OCI-LY7 (cell line): ENCODE measurements at regions not wholly inside any gene's neighbourhood (a gene's known extent, or its start where the extent isn't known, plus 50 kb on each side); places are given as distances from the start of the nearest gene placed in this dataset.

ENCODE experiments used
- BruUV-seq: library from RNA; stranded (reverse); fragments of 400-500 nt; replicated peaks from 2 replicates; lab custom pipeline; 2021; lab: Mats Ljungman, UMichigan
- CTCF ChIA-PET: fragments of 300-600 bp; sonication (Branson Sonifier 250); formaldehyde crosslinking; loops from one replicate; lab custom pipeline; 2022; ENCODE audit warnings: antibody characterized with exemption; ENCODE audit not compliant: unreplicated experiment; lab: Charles Lee
- POLR2A ChIA-PET: fragments of 300-600 bp; sonication (Branson Sonifier 250); formaldehyde crosslinking; loops from one replicate; lab custom pipeline; 2022; ENCODE audit warnings: antibody characterized with exemption; lab: Charles Lee
- DNase-seq: peaks from one replicate; pipeline ENCODE4 v3.0.0-alpha.2; 2015; ENCODE audit warnings: low spot score
- H2AFZ ChIP-seq: fragments of 200-600 bp; sonication (generic), shearing (Covaris generic); 2 replicates; pipeline ENCODE4 v1.6.1; 2014; ENCODE audit warnings: mild to moderate bottlenecking, antibody characterized with exemption, low read length, moderate library complexity
- H3K27ac ChIP-seq: fragments of 200-600 bp; sonication (generic); 2 replicates; pipeline ENCODE4 v1.5.1; 2014; ENCODE audit warnings: mixed run types, low read depth, mild to moderate bottlenecking, moderate library complexity, low read length, inconsistent platforms; ENCODE audit not compliant: poor library complexity, severe bottlenecking
- H3K36me3 ChIP-seq: fragments of 200-600 bp; sonication (generic); 2 replicates; pipeline ENCODE4 v1.6.1; 2014; ENCODE audit warnings: mild to moderate bottlenecking, antibody characterized with exemption, low read length, moderate library complexity, mixed read lengths; ENCODE audit not compliant: insufficient read depth
- H3K4me1 ChIP-seq: fragments of 200-600 bp; sonication (generic); 2 replicates; pipeline ENCODE4 v1.5.1; 2014; ENCODE audit warnings: mild to moderate bottlenecking, low read length; ENCODE audit not compliant: insufficient read depth, poor library complexity, severe bottlenecking
- H3K4me2 ChIP-seq: fragments of 200-600 bp; sonication (generic); 2 replicates; pipeline ENCODE4 v1.6.1; 2014; ENCODE audit warnings: mild to moderate bottlenecking, low read length
- H3K4me3 ChIP-seq: fragments of 200-600 bp; sonication (generic); 2 replicates; pipeline ENCODE4 v1.5.1; 2014; ENCODE audit warnings: mild to moderate bottlenecking, low read depth, low read length; ENCODE audit not compliant: poor library complexity, severe bottlenecking
- H3K79me2 ChIP-seq: fragments of 200-600 bp; sonication (generic); 2 replicates; pipeline ENCODE4 v1.6.1; 2016; ENCODE audit warnings: low read depth, mild to moderate bottlenecking, low read length, moderate library complexity, mixed read lengths; ENCODE audit not compliant: insufficient read depth
- H3K9me2 ChIP-seq: fragments of 200-600 bp; sonication (generic); 2 replicates; pipeline ENCODE4 v1.6.1; 2016; ENCODE audit warnings: mild to moderate bottlenecking, low read length, mixed read lengths; ENCODE audit not compliant: insufficient read depth
- H3K9me3 ChIP-seq: fragments of 200-600 bp; sonication (generic); 2 replicates; pipeline ENCODE4 v1.6.1; 2014; ENCODE audit warnings: mild to moderate bottlenecking, mixed run types, low read length, mixed read lengths
- H4K20me1 ChIP-seq: fragments of 200-600 bp; sonication (generic); 2 replicates; pipeline ENCODE4 v1.6.1; 2014; ENCODE audit warnings: mild to moderate bottlenecking, antibody characterized with exemption, low read length, moderate library complexity, mixed read lengths; ENCODE audit not compliant: insufficient read depth
- EZH2phosphoT487 ChIP-seq: fragments of 200-600 bp; sonication (generic); IDR thresholded peaks from 2 replicates; pipeline ENCODE4 v1.6.1; 2018; ENCODE audit warnings: low read depth, borderline replicate concordance, mild to moderate bottlenecking, mixed run types, antibody characterized with exemption, low read length, moderate library complexity, mixed read lengths
- intact Hi-C: fragments of 100-400 bp; cut with micrococcal nuclease; formaldehyde crosslinking; loops from one replicate; pipeline ENCODE4 v1.10.0; 2022; ENCODE audit not compliant: unreplicated experiment
- TF ChIP-seq, protein P1 (sequence below): fragments of 200-600 bp; sonication (generic); conservative IDR thresholded peaks from 2 replicates; pipeline ENCODE4 v1.5.1; 2014; ENCODE audit warnings: mild to moderate bottlenecking, antibody characterized with exemption, low read length, moderate library complexity, mixed read lengths

DNA sequence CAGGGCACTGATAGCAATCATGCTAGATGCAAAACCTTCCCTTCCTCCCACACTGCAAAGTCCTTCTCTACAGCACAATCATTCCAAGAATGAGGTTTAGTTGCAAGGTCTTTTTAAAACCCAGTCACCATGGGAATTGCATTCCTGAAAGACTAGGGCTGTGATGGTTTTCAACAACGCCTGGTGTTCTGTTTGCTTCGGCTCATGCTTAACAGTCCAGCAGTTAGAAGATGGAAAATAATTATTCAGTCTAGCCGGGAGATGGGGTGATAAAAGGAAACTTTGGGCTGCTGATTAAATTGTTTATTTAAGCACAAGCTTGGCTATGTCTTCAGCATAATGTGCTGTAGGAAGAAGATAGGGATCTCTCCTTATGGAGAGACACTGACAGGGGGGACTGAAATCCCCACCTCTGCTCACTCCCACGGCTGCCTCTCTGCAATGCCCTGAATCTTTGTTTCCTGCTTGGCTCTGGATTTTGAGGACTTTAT, 211.4 kb downstream of the MID1IP1 start:
- ChIA-PET POLR2A (no interaction called here), CTCF (no interaction called here)
- Histone ChIP-seq H3K4me2 (no peak overlapping the region), H3K4me3 (no peak overlapping the region), H3K36me3 (no peaks in the 10 kb centered on the region), H3K4me1 (no peaks in the 10 kb centered on the region), H3K27ac (no peak overlapping the region), H3K9me3 (no peaks in the 10 kb centered on the region), H3K79me2 (no peaks in the 10 kb centered on the region), H3K9me2 (no peaks in the 10 kb centered on the region), H2AFZ (no peak overlapping the region), H4K20me1 (no peaks in the 10 kb centered on the region)
- TF ChIP-seq EZH2phosphoT487: no peak
- TF ChIP-seq, protein P1, sequence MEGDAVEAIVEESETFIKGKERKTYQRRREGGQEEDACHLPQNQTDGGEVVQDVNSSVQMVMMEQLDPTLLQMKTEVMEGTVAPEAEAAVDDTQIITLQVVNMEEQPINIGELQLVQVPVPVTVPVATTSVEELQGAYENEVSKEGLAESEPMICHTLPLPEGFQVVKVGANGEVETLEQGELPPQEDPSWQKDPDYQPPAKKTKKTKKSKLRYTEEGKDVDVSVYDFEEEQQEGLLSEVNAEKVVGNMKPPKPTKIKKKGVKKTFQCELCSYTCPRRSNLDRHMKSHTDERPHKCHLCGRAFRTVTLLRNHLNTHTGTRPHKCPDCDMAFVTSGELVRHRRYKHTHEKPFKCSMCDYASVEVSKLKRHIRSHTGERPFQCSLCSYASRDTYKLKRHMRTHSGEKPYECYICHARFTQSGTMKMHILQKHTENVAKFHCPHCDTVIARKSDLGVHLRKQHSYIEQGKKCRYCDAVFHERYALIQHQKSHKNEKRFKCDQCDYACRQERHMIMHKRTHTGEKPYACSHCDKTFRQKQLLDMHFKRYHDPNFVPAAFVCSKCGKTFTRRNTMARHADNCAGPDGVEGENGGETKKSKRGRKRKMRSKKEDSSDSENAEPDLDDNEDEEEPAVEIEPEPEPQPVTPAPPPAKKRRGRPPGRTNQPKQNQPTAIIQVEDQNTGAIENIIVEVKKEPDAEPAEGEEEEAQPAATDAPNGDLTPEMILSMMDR: no peak
- BruUV-seq: no TSS peak
- no peak for DNase-seq
- intact Hi-C loops: no loop called here

DNA sequence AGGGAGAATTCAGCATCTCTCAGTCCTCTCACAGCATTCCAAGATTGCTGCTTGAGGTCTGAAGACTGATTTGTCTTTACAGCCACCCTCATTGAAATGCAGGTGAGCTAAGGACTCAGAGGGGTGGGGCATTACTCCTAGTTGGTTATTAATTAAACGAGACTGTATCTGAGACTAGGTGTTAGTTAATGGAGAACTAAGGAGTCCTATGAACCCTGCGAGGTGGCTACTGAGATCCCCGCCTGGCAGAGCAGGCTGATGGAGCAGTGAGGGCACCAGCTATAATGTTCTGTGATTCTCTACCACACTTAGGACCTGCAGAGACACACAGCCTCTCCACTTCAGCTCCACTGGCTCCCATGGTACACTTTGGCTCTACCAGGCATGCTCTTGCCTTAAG, 215.3 kb downstream of the MID1IP1 start:
- intact Hi-C loops: no loop called here
- H3K4me1 ChIP-seq: no peaks in the 10 kb centered on the region
- H2AFZ ChIP-seq: no peak overlapping the region
- H3K9me2 ChIP-seq: no peaks in the 10 kb centered on the region
- ChIA-PET CTCF (no interaction called here), POLR2A (no interaction called here)
- DNase-seq: no peak
- H3K36me3 ChIP-seq: no peaks in the 10 kb centered on the region
- H3K79me2 ChIP-seq: no peaks in the 10 kb centered on the region
- TF ChIP-seq, protein P1: no peak
- no peak for TF ChIP-seq EZH2phosphoT487
- H4K20me1 ChIP-seq: no peaks in the 10 kb centered on the region
- no TSS peak for BruUV-seq
- no peak overlapping the region for H3K4me3 ChIP-seq
- no peaks in the 10 kb centered on the region for H3K9me3 ChIP-seq
- H3K4me2 ChIP-seq: no peak overlapping the region
- H3K27ac ChIP-seq: no peak overlapping the region

DNA sequence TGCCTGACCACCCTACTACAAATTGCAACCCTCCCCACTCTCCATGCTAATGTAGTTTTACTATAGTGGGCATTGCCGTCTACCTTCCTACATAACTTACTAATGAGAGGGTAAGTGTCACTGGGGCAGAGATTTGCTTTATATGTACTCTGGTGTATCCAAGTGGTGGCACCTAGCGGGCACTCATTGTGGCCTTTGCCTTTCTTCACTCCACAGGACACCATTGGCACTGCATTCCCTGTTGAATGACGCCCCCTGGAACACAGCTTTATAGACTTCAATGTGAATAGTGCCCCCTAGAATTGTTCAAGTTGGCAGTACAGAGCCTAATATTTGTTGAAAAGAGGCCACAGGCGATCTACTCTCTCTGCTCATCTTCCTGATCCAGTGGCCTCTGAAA, 215.8 kb downstream of the MID1IP1 start:
- no peak overlapping the region for H3K4me3 ChIP-seq
- H4K20me1 ChIP-seq: no peaks in the 10 kb centered on the region
- H3K9me3 ChIP-seq: no peaks in the 10 kb centered on the region
- TF ChIP-seq, protein P1: no peak
- no peak for TF ChIP-seq EZH2phosphoT487
- no peaks in the 10 kb centered on the region for H3K36me3 ChIP-seq
- no TSS peak for BruUV-seq
- ChIA-PET CTCF (no interaction called here), POLR2A (no interaction called here)
- no peak overlapping the region for H3K27ac ChIP-seq
- no peak for DNase-seq
- no peak overlapping the region for H2AFZ ChIP-seq
- H3K4me1 ChIP-seq: no peaks in the 10 kb centered on the region
- no peaks in the 10 kb centered on the region for H3K9me2 ChIP-seq
- no peak overlapping the region for H3K4me2 ChIP-seq
- no peaks in the 10 kb centered on the region for H3K79me2 ChIP-seq
- intact Hi-C loops: no loop called here
